ENCODE measurements at regions not wholly inside any gene's neighbourhood (a gene's known extent, or its start where the extent isn't known, plus 50 kb on each side); places are given as distances from the start of the nearest gene placed in this dataset.

- DNase-seq: no peak
Observed at GRCh38 chr12:115758183-115758582, 519.3 kb downstream of the MED13L start.

GRCh38 chr12:115756804-115757203, 520.7 kb downstream of the MED13L start:
- no peak for DNase-seq

- no peak for DNase-seq
Observed at GRCh38 chr12:115756271-115756670, 521.2 kb downstream of the MED13L start.

- DNase-seq: no peak
Observed at GRCh38 chr12:115755725-115756085, 521.8 kb downstream of the MED13L start.

GRCh38 chr12:115755061-115755724, 522.3 kb downstream of the MED13L start:
- no peak for DNase-seq

GRCh38 chr12:115752913-115753726, 524.4 kb downstream of the MED13L start:
- DNase-seq: peak; percentile 84

GRCh38 chr12:115752156-115752555, 525.3 kb downstream of the MED13L start:
- DNase-seq: no peak

- no peak for DNase-seq
Observed at GRCh38 chr12:115750340-115750739, 527.2 kb downstream of the MED13L start.

- no peak for DNase-seq
Observed at GRCh38 chr12:115749071-115749841, 528.2 kb downstream of the MED13L start.

GRCh38 chr12:115740586-115741155, 536.8 kb downstream of the MED13L start:
- no peak for DNase-seq

- DNase-seq: no peak
Observed at GRCh38 chr12:115737895-115738294, 539.6 kb downstream of the MED13L start.

GRCh38 chr12:115736360-115736759, 541.1 kb downstream of the MED13L start:
- no peak for DNase-seq

GRCh38 chr12:115730975-115731541, 546.4 kb downstream of the MED13L start:
- no peak for DNase-seq

- no peak for DNase-seq
Observed at GRCh38 chr12:115726691-115727090, 550.8 kb downstream of the MED13L start.

- no peak for DNase-seq
Observed at GRCh38 chr12:115722181-115722580, 555.3 kb downstream of the MED13L start.

GRCh38 chr12:115716551-115716950, 560.9 kb downstream of the MED13L start:
- no peak for DNase-seq

- no peak for DNase-seq
Observed at GRCh38 chr12:115712676-115713075, 564.8 kb downstream of the MED13L start.

GRCh38 chr12:115710104-115710564, 567.4 kb downstream of the MED13L start:
- peak; percentile 36 for DNase-seq

GRCh38 chr12:115709540-115710011, 567.9 kb downstream of the MED13L start:
- no peak for DNase-seq

GRCh38 chr12:115708801-115709200, 568.7 kb downstream of the MED13L start:
- DNase-seq: no peak

GRCh38 chr12:115700896-115701465, 576.5 kb downstream of the MED13L start:
- no peak for DNase-seq

GRCh38 chr12:115700081-115700480, 577.4 kb downstream of the MED13L start:
- no peak for DNase-seq

All from DMS53 (cell line).